ENCODE measurements at regions not wholly inside any gene's neighbourhood (a gene's known extent, or its start where the extent isn't known, plus 50 kb on each side); places are given as distances from the start of the nearest gene placed in this dataset.

- FAIRE-seq, result no peak
- no peak for TF ChIP-seq TAF1 (IDR thresholded peaks at IDR 0.05; ENCODE audit: borderline replicate concordance, low read depth, low read length)
- TF ChIP-seq POLR2A (IDR thresholded peaks at IDR 0.05; ENCODE audit: low read depth, low read length), result no peak
- DNase-seq (ENCODE audit: insufficient read length), result no peak
Measured at GRCh38 chr7:16034866-16035265, 348.4 kb upstream of the MEOX2 start.

DNA sequence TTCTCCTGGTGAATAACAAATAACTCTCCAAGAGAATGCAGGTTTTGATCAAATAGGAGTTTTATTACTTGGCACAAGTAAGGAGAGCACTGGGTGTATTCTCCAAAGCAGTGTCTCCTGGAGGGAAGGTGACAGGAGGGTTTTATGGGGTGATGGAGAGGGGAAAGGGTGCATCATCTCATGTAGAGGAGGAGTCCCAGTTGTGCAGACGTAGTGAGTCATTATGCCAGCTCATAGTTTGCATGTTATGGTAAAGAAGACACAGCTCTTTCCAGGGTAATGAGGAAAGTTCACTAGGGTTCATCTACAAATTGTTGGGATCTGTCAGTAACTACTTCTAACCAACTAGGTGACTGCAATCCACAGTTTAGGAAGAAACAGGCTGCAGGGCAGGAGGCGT is 347.9 kb upstream of the MEOX2 start:
- no peak for TF ChIP-seq POLR2A (IDR thresholded peaks at IDR 0.05; ENCODE audit: low read depth, low read length)
- TF ChIP-seq POLR2AphosphoS5 (IDR thresholded peaks at IDR 0.05; ENCODE audit: low read depth, low read length), result no peak
- TF ChIP-seq TAF1 (IDR thresholded peaks at IDR 0.05; ENCODE audit: borderline replicate concordance, low read depth, low read length), result no peak
- FAIRE-seq (no peak), DNase-seq (ENCODE audit: insufficient read length) (no peak)

GRCh38 chr7:16033233-16033632 is 346.8 kb upstream of the MEOX2 start:
- DNase-seq (ENCODE audit: insufficient read length) (no peak), FAIRE-seq (no peak)
- TF ChIP-seq POLR2A (IDR thresholded peaks at IDR 0.05; ENCODE audit: low read depth, low read length) (no peak), POLR2AphosphoS5 (IDR thresholded peaks at IDR 0.05; ENCODE audit: low read depth, low read length) (no peak), TAF1 (IDR thresholded peaks at IDR 0.05; ENCODE audit: borderline replicate concordance, low read depth, low read length) (no peak)

DNA sequence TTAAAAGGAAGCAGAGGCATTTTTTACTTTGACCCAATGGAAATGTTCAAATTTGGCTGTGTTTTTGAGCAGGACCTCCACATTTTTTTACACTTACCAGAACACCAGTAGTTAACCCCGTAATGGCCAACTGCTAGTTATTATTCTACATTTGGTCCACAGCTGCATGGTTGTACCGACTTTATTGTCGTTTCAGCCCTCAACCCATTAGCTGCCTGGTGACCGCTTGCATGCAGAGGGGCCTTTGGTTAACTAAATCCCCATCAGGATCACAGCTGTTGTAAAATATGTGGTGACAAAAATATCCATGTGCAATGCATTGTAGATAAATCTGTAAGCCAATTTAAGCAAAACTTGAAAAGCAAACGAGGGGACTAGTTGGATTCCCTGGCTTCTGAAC is 342.2 kb upstream of the MEOX2 start:
- no peak for FAIRE-seq
- no peak for TF ChIP-seq POLR2AphosphoS5 (IDR thresholded peaks at IDR 0.05; ENCODE audit: low read depth, low read length)

DNA sequence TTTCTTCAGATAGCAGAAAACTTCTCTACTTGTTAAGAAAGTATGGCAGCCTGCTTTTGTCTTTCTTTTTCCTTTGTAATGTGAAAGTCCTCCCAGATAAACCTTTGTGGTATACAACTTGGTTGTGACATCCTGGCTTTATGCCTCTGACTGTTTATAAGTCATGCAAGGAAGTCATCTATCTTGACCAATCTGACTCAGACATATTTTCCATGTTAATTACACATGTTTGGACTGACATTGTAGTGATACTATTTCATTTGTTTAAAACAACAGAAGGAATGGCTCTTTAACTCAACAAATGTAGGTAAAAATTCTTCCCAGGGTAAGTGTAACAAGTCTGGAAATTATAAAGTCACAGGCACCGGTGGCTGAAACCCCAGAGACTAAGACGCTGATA is 341.6 kb upstream of the MEOX2 start:
- FAIRE-seq (no peak), DNase-seq (ENCODE audit: insufficient read length) (no peak)
- no peak for TF ChIP-seq TAF1 (IDR thresholded peaks at IDR 0.05; ENCODE audit: borderline replicate concordance, low read depth, low read length)
- TF ChIP-seq POLR2AphosphoS5 (IDR thresholded peaks at IDR 0.05; ENCODE audit: low read depth, low read length), result no peak
- TF ChIP-seq POLR2A (IDR thresholded peaks at IDR 0.05; ENCODE audit: low read depth, low read length), result no peak

More for the DNA sequence above, 342.2 kb upstream of the MEOX2 start:
- no peak for DNase-seq (ENCODE audit: insufficient read length)

DNA sequence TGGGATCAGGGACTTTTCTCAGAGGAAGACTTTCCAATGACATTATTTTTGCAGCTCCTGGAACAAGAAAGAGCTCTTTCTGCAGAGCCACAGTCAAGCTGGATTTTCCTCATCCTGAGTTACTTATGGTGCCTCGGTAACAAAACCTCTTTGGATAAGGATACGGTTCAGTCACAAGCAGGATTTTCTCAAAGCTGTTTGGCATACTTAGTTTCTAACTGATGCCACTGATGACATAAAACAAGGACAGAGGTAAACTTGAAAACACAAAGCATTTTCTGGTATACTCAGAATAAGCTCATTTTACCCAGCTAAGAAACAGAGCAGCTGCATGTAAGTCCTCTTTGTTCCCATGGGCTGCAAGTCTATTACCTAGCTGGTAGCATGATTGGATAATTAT is 340.9 kb upstream of the MEOX2 start:
- FAIRE-seq, result no peak
- TF ChIP-seq TAF1 (IDR thresholded peaks at IDR 0.05; ENCODE audit: borderline replicate concordance, low read depth, low read length), result no peak
- TF ChIP-seq POLR2A (IDR thresholded peaks at IDR 0.05; ENCODE audit: low read depth, low read length), result no peak
- TF ChIP-seq POLR2AphosphoS5 (IDR thresholded peaks at IDR 0.05; ENCODE audit: low read depth, low read length), result no peak
- no peak for DNase-seq (ENCODE audit: insufficient read length)

DNA sequence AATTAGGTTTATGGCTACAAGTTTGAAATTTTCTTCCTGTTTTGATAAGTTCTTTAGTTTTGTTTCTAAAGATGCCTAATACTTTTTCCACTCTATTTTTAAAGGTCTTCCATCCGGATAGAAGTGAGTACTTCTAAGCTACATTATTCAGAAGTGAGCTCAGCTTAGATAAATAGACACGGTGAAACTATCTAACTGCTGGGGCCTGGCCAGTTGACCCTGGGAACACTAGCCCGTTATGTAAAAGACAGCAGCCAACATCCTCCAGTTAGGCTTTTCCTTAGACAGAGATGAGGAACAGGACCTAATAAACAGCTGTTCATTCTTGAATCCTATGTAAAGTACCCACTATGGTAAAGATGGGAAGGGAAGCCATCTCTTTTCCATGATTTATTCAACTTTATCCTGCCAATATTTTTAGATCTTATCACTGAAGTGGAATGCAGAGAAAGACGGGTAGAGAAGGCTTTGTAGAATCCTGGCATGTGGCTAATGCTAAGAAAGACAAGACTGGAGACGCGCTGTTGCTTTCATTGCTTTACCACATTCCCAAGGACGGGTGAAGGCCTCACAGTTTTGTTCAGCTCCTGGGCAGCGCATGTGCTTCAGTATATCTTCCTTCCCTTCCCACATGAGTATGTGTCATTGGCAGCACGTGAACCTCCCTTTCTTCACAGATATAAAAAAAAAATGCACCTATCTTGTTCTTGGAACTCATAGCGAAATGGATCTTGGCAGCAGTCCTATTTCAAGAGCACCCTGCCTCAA is 340.0 kb upstream of the MEOX2 start:
- no peak for TF ChIP-seq POLR2AphosphoS5 (IDR thresholded peaks at IDR 0.05; ENCODE audit: low read depth, low read length)
- TF ChIP-seq TAF1 (IDR thresholded peaks at IDR 0.05; ENCODE audit: borderline replicate concordance, low read depth, low read length), result no peak
- no peak for TF ChIP-seq POLR2A (IDR thresholded peaks at IDR 0.05; ENCODE audit: low read depth, low read length)
- FAIRE-seq (no peak), DNase-seq (ENCODE audit: insufficient read length) (no peak)

DNA sequence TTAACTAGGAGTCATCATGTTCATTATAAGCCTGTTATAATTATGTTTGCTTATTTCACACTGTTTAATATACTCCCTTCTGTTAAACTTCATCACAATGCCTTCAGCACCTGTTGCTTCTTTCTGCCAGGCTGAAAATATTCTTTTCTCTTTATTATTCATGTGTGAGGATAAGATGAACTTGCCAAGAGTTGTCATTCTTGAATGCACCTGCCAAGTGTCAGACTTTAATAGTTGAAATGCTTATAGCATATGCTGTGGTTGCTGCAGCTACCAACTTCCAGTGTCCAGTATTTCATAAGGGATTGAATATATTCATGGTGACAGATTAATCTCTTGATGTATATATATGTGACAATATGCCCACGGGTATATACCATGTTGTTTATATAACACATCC is 339.2 kb upstream of the MEOX2 start:
- FAIRE-seq (no peak), DNase-seq (ENCODE audit: insufficient read length) (no peak)
- TF ChIP-seq TAF1 (IDR thresholded peaks at IDR 0.05; ENCODE audit: borderline replicate concordance, low read depth, low read length) (no peak), POLR2A (IDR thresholded peaks at IDR 0.05; ENCODE audit: low read depth, low read length) (no peak), POLR2AphosphoS5 (IDR thresholded peaks at IDR 0.05; ENCODE audit: low read depth, low read length) (no peak)

DNA sequence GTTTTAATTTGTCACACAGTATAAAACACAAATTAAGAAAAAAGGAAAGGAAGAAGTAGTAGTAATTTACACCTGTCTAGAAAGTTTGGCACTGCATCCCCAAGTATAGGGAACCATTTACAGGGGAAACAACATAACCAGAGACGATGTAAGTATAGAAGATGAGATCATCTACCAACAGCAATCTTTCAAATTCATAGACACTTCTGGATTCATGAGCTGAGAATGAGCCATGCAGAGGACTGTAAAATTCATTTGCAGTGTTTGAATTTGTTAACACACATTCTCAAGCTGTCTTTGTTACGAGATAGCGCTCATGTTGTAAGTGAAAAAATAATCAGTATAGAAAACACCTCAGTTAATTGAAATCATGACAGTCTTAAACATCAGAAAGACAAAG is 337.0 kb upstream of the MEOX2 start:
- no peak for DNase-seq (ENCODE audit: insufficient read length)

GRCh38 chr7:16023046-16023445 is 336.6 kb upstream of the MEOX2 start:
- FAIRE-seq (no peak), DNase-seq (ENCODE audit: insufficient read length) (no peak)
- TF ChIP-seq TAF1 (IDR thresholded peaks at IDR 0.05; ENCODE audit: borderline replicate concordance, low read depth, low read length) (no peak), POLR2A (IDR thresholded peaks at IDR 0.05; ENCODE audit: low read depth, low read length) (no peak), POLR2AphosphoS5 (IDR thresholded peaks at IDR 0.05; ENCODE audit: low read depth, low read length) (no peak)

More for the DNA sequence above, 337.0 kb upstream of the MEOX2 start:
- no peak for FAIRE-seq
- no peak for TF ChIP-seq POLR2AphosphoS5 (IDR thresholded peaks at IDR 0.05; ENCODE audit: low read depth, low read length)
- TF ChIP-seq POLR2A (IDR thresholded peaks at IDR 0.05; ENCODE audit: low read depth, low read length), result no peak
- TF ChIP-seq TAF1 (IDR thresholded peaks at IDR 0.05; ENCODE audit: borderline replicate concordance, low read depth, low read length), result no peak

DNA sequence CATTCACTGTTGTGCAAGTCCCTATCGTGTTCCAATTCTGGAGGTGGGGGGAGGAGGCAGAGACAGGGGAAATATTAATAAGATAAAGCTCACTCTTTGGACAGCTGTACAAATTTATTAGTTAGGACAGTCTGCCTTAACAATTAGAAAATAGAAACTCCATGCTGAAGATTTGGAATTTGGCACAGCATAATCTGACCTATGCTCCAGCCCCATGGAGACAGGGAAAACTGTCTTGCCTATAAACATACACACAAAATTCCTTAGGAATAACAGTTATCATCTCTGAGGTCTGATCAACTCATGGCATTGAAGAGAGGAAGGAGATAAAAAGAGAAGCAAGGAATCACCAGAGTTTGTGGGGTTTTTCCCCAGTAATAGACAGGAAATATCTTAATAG is 335.4 kb upstream of the MEOX2 start:
- no peak for DNase-seq (ENCODE audit: insufficient read length)
- no peak for TF ChIP-seq POLR2AphosphoS5 (IDR thresholded peaks at IDR 0.05; ENCODE audit: low read depth, low read length)
- TF ChIP-seq TAF1 (IDR thresholded peaks at IDR 0.05; ENCODE audit: borderline replicate concordance, low read depth, low read length), result no peak
- no peak for TF ChIP-seq POLR2A (IDR thresholded peaks at IDR 0.05; ENCODE audit: low read depth, low read length)
- no peak for FAIRE-seq

- DNase-seq (ENCODE audit: insufficient read length), result no peak
- no peak for FAIRE-seq
- TF ChIP-seq TAF1 (IDR thresholded peaks at IDR 0.05; ENCODE audit: borderline replicate concordance, low read depth, low read length), result no peak
- TF ChIP-seq POLR2AphosphoS5 (IDR thresholded peaks at IDR 0.05; ENCODE audit: low read depth, low read length), result no peak
- no peak for TF ChIP-seq POLR2A (IDR thresholded peaks at IDR 0.05; ENCODE audit: low read depth, low read length)
Measured at GRCh38 chr7:16015981-16016380, 329.5 kb upstream of the MEOX2 start.

Data from GM12892 (cell line).